ENCODE measurements at regions not wholly inside any gene's neighbourhood (a gene's known extent, or its start where the extent isn't known, plus 50 kb on each side); places are given as distances from the start of the nearest gene placed in this dataset.

GRCh38 chr6:101181006-101181405, 212.5 kb upstream of the GRIK2 start:
- no peak for TF ChIP-seq CTCF (conservative IDR thresholded peaks at IDR 0.05; ENCODE audit: low read length)
- TF ChIP-seq EZH2phosphoT487 (IDR thresholded peaks at IDR 0.05; ENCODE audit: borderline replicate concordance, low read depth, low read length) = no peak

Measured in OCI-LY7 (cell line).